HCT116 (cell line): ENCODE measurements at regions not wholly inside any gene's neighbourhood (a gene's known extent, or its start where the extent isn't known, plus 50 kb on each side); places are given as distances from the start of the nearest gene placed in this dataset.

Source experiments
- ATAC-seq: fragments of 200-7000 bp; cut with Tn5 transposase; 2 replicates; pipeline ENCODE4 v1.9.1; 2020; ENCODE audit warnings: mild to moderate bottlenecking, moderate library complexity
- BruUV-seq: library from RNA; stranded (reverse); fragments of 400-500 nt; replicated peaks from 2 replicates; lab custom pipeline; 2021; lab: Mats Ljungman, UMichigan
- CTCF ChIA-PET: fragments of 300-600 bp; sonication (Branson Sonifier 250); formaldehyde crosslinking; loops from one replicate; lab custom pipeline; 2021; ENCODE audit warnings: antibody characterized with exemption; lab: Charles Lee
- POLR2A ChIA-PET: fragments of 300-600, 350-600 bp; sonication (Branson Sonifier 250); formaldehyde crosslinking; loops from one replicate; lab custom pipeline; 2021; ENCODE audit warnings: antibody characterized with exemption; lab: Charles Lee
- RAD21 ChIA-PET, 2 experiments: fragments of 300-600 bp; sonication (Branson Sonifier 250); formaldehyde crosslinking; loops; one replicate each; lab custom pipeline; 2023; ENCODE audit warnings: low total read pairs in 2 of 2; ENCODE audit not compliant: uncharacterized antibody in 2 of 2, unreplicated experiment in 2 of 2, low non-redundant PET in 1 of 2; lab: Charles Lee
- DNase-seq: peaks from one replicate; pipeline ENCODE4 v3.0.0-alpha.2; 2010; ENCODE audit warnings: low read depth, low spot score
- H2AFZ ChIP-seq: fragments of 200-600 bp; shearing (Covaris generic), sonication (generic); 2 replicates; pipeline ENCODE4 v1.6.1; 2017; ENCODE audit warnings: low read depth, mixed run types, mixed read lengths, antibody characterized with exemption, low read length; ENCODE audit not compliant: poor library complexity, severe bottlenecking
- H3K27ac ChIP-seq: 2 replicates; pipeline ENCODE4 v1.5.1; 2012; ENCODE audit warnings: low read depth, low read length
- H3K27me3 ChIP-seq: fragments of 200-600 bp; sonication (generic); 2 replicates; pipeline ENCODE4 v1.6.1; 2016; ENCODE audit warnings: mixed run types, low read length, mixed read lengths; ENCODE audit not compliant: insufficient read depth
- H3K36me3 ChIP-seq, 2 experiments: fragments of 200-500 bp in 1 of 2; fragments of 200-600 bp in 1 of 2; sonication (Bioruptor generic) in 1 of 2; sonication (generic) in 1 of 2; 2 replicates each; pipeline versions ENCODE4 v1.5.1 to v1.6.1; 2014 to 2016; ENCODE audit warnings: low read length in 2 of 2, inconsistent platforms in 1 of 2, mixed read lengths in 1 of 2, mixed run types in 1 of 2; ENCODE audit not compliant: insufficient read depth in 2 of 2, control insufficient read depth in 1 of 2
- H3K4me1 ChIP-seq, 2 experiments: fragments of 200-600 bp in 1 of 2; sonication (generic) in 1 of 2; 2 replicates each; pipeline versions ENCODE4 v1.5.1 to v1.6.1; 2012 to 2017; ENCODE audit warnings: low read length in 2 of 2, inconsistent platforms in 1 of 2, mild to moderate bottlenecking in 1 of 2, mixed read lengths in 1 of 2, mixed run types in 1 of 2, moderate library complexity in 1 of 2; ENCODE audit not compliant: insufficient read depth in 2 of 2, control insufficient read depth in 1 of 2
- H3K4me2 ChIP-seq: fragments of 200-600 bp; sonication (generic); 2 replicates; pipeline ENCODE4 v1.6.1; 2017; ENCODE audit warnings: mixed run types, low read length, mixed read lengths
- H3K4me3 ChIP-seq, 2 experiments: fragments of 200-600 bp in 1 of 2; sonication (generic) in 1 of 2; replicated peaks in 1 of 2; 2 replicates each; pipeline ENCODE4 v1.5.1; 2011 to 2016; ENCODE audit warnings: low read length in 2 of 2, control low read depth in 1 of 2, low read depth in 1 of 2, mild to moderate bottlenecking in 1 of 2, mixed read lengths in 1 of 2, mixed run types in 1 of 2
- H3K79me2 ChIP-seq: fragments of 200-600 bp; sonication (generic); 2 replicates; pipeline ENCODE4 v1.6.1; 2017; ENCODE audit warnings: mild to moderate bottlenecking, mixed run types, low read length, moderate library complexity, mixed read lengths; ENCODE audit not compliant: insufficient read depth
- H3K9ac ChIP-seq: fragments of 200-600 bp; sonication (generic); 2 replicates; pipeline ENCODE4 v1.6.1; 2016; ENCODE audit warnings: low read length, mixed read lengths
- H3K9me2 ChIP-seq: fragments of 200-600 bp; sonication (generic), shearing (Covaris generic); 2 replicates; pipeline ENCODE4 v1.6.1; 2017; ENCODE audit warnings: mixed run types, mild to moderate bottlenecking, moderate library complexity; ENCODE audit not compliant: insufficient read depth
- H3K9me3 ChIP-seq, 2 experiments: fragments of 200-500 bp in 1 of 2; fragments of 200-600 bp in 1 of 2; sonication (Bioruptor generic) in 1 of 2; sonication (generic) in 1 of 2; 2 replicates each; pipeline ENCODE4 v1.6.1; 2014 to 2017; ENCODE audit warnings: low read length in 2 of 2, mixed read lengths in 2 of 2, inconsistent platforms in 1 of 2, low read depth in 1 of 2, mild to moderate bottlenecking in 1 of 2, mixed run types in 1 of 2, moderate library complexity in 1 of 2; ENCODE audit not compliant: control insufficient read depth in 1 of 2, insufficient read depth in 1 of 2
- H4K20me1 ChIP-seq: fragments of 200-600 bp; sonication (generic), shearing (Covaris generic); 2 replicates; pipeline ENCODE4 v1.6.1; 2017; ENCODE audit warnings: mixed run types, mild to moderate bottlenecking, moderate library complexity; ENCODE audit not compliant: insufficient read depth
- CBX3 ChIP-seq: IDR thresholded peaks from 2 replicates; pipeline ENCODE4 v1.6.1; 2012; ENCODE audit warnings: low read depth
- CTCF ChIP-seq, 3 experiments: fragments of 200-600 bp in 1 of 3; sonication (generic) in 1 of 3; IDR thresholded peaks in 2 of 3; conservative IDR thresholded peaks in 1 of 3; 2 replicates each; pipeline ENCODE4 v1.5.1; 2012 to 2017; ENCODE audit warnings: low read depth in 2 of 3, low read length in 2 of 3, antibody characterized with exemption in 1 of 3, borderline replicate concordance in 1 of 3, control low read depth in 1 of 3, mild to moderate bottlenecking in 1 of 3, mixed read lengths in 1 of 3, mixed run types in 1 of 3, moderate library complexity in 1 of 3; ENCODE audit not compliant: insufficient read depth in 1 of 3
- ELF1 ChIP-seq: IDR thresholded peaks from 2 replicates; pipeline ENCODE4 v1.6.1; 2012; ENCODE audit warnings: low read depth, borderline replicate concordance
- EZH2 ChIP-seq: fragments of 200-600 bp; sonication (generic); IDR thresholded peaks from 2 replicates; pipeline ENCODE4 v1.6.1; 2017; ENCODE audit warnings: antibody characterized with exemption, mixed run types
- EZH2phosphoT487 ChIP-seq: fragments of 200-600 bp; IDR thresholded peaks from 2 replicates; pipeline ENCODE4 v1.6.1; 2018; ENCODE audit warnings: antibody characterized with exemption, borderline replicate concordance
- FOSL1 ChIP-seq: IDR thresholded peaks from 2 replicates; pipeline ENCODE4 v1.6.1; 2012; ENCODE audit warnings: low read depth
- JUND ChIP-seq: IDR thresholded peaks from 2 replicates; pipeline ENCODE4 v1.6.1; 2012
- POLR2A ChIP-seq: IDR thresholded peaks from 2 replicates; pipeline ENCODE4 v1.7.0; 2011; ENCODE audit warnings: borderline replicate concordance; ENCODE audit not compliant: insufficient read depth, insufficient read length; ENCODE audit errors: extremely low read depth
- POLR2AphosphoS5 ChIP-seq: IDR thresholded peaks from 2 replicates; pipeline ENCODE4 v1.6.1; 2011; ENCODE audit warnings: mild to moderate bottlenecking, low read depth, low read length, moderate library complexity
- RAD21 ChIP-seq: IDR thresholded peaks from 2 replicates; pipeline ENCODE4 v1.6.1; 2012; ENCODE audit warnings: low read depth, mild to moderate bottlenecking
- SIN3A ChIP-seq: IDR thresholded peaks from 2 replicates; pipeline ENCODE4 v1.6.1; 2012; ENCODE audit warnings: low read depth
- SRF ChIP-seq: IDR thresholded peaks from 2 replicates; pipeline ENCODE4 v1.6.1; 2012; ENCODE audit warnings: low read depth
- ZBTB33 ChIP-seq: IDR thresholded peaks from 2 replicates; pipeline ENCODE4 v1.6.1; 2011; ENCODE audit warnings: mild to moderate bottlenecking, low read length, moderate library complexity; ENCODE audit not compliant: insufficient replicate concordance; ENCODE audit errors: extremely low read depth
- ZNF274 ChIP-seq: fragments of 200-500 bp; sonication (Bioruptor generic); IDR thresholded peaks from 2 replicates; pipeline ENCODE4 v1.6.1; 2014; ENCODE audit warnings: mild to moderate bottlenecking, low read depth, low read length, inconsistent platforms
- intact Hi-C: fragments of 100-400 bp; cut with micrococcal nuclease; formaldehyde crosslinking; loops from 2 replicates; pipeline ENCODE4 v1.10.0; 2022

GRCh38 chr6:16939839-16940238 is 162.0 kb upstream of the STMND1 start:
- intact Hi-C loops, result no loop called here
- CTCF ChIA-PET, result no interaction called here

GRCh38 chr6:16939351-16939750 is 162.5 kb upstream of the STMND1 start:
- Histone ChIP-seq H3K4me2 (no peak overlapping the region), H3K9me2 (no peaks in the 10 kb centered on the region), H3K79me2 (no peaks in the 10 kb centered on the region), H3K4me3 (no peak overlapping the region), H3K36me3 (no peaks in the 10 kb centered on the region), H3K9ac (no peak overlapping the region), H3K27ac (no peak overlapping the region), H3K9me3 (no peaks in the 10 kb centered on the region), H3K27me3 (no peaks in the 10 kb centered on the region), H2AFZ (no peak overlapping the region), H3K4me1 (no peaks in the 10 kb centered on the region)
- ChIA-PET POLR2A (no interaction called here), RAD21 (no interaction called here), CTCF (no interaction called here)
- no peak for DNase-seq
- intact Hi-C loops, result no loop called here
- TF ChIP-seq CTCF (IDR thresholded peaks at IDR 0.05 in 2 of 3, conservative IDR thresholded peaks at IDR 0.05 in 1 of 3; ENCODE audit: borderline replicate concordance in 1 of 3, insufficient read depth in 1 of 3, low read depth in 2 of 3, low read length in 2 of 3), result no peak
- no peak for TF ChIP-seq POLR2AphosphoS5
- no peak for TF ChIP-seq ZNF274
- TF ChIP-seq CBX3, result no peak
- no peak for TF ChIP-seq SIN3A
- TF ChIP-seq JUND, result no peak
- no peak for TF ChIP-seq SRF
- TF ChIP-seq EZH2, result no peak
- no peak for TF ChIP-seq POLR2A
- no peak for TF ChIP-seq EZH2phosphoT487
- TF ChIP-seq, all 23 proteins: peak for 0
- no peaks in the 10 kb centered on the region for H4K20me1 ChIP-seq
- no peak for ATAC-seq
- no TSS peak for BruUV-seq

More at GRCh38 chr6:16939839-16940238, 162.0 kb upstream of the STMND1 start:
- H4K20me1 ChIP-seq, result no peaks in the 10 kb centered on the region
- no peak overlapping the region for H3K4me2 ChIP-seq
- no peaks in the 10 kb centered on the region for H3K36me3 ChIP-seq
- no peaks in the 10 kb centered on the region for H3K4me1 ChIP-seq
- POLR2A ChIA-PET, result no interaction called here
- ATAC-seq (no peak), DNase-seq (no peak)
- no peak overlapping the region for H2AFZ ChIP-seq
- H3K9me3 ChIP-seq, result no peaks in the 10 kb centered on the region
- no peak overlapping the region for H3K4me3 ChIP-seq
- H3K27me3 ChIP-seq, result no peaks in the 10 kb centered on the region
- RAD21 ChIA-PET, result no interaction called here
- no peak overlapping the region for H3K27ac ChIP-seq
- BruUV-seq, result no TSS peak
- TF ChIP-seq EZH2phosphoT487 (no peak), CBX3 (no peak), FOSL1 (no peak), ZNF274 (no peak), SRF (no peak), RAD21 (no peak), JUND (no peak), ELF1 (no peak), ZBTB33 (no peak)
- no peaks in the 10 kb centered on the region for H3K9me2 ChIP-seq
- H3K9ac ChIP-seq, result no peak overlapping the region
- H3K79me2 ChIP-seq, result no peaks in the 10 kb centered on the region
